ENCODE measurements at regions not wholly inside any gene's neighbourhood (a gene's known extent, or its start where the extent isn't known, plus 50 kb on each side); places are given as distances from the start of the nearest gene placed in this dataset.
A peak's percentile ranks its signal among the peaks of the same experiment; 100 is the strongest.

- no peak for TF ChIP-seq REST (IDR thresholded peaks at IDR 0.05; ENCODE audit: unreplicated experiment)
Observed at GRCh38 chr3:156763386-156763785, 62.8 kb upstream of the LEKR1 start (continued).

- Histone ChIP-seq H3F3A (replicated peaks; ENCODE audit: low read depth) (no peaks in the 10 kb centered on the region), H2AFZ (peak overlapping the region; percentile 45; the same call in 1 of the 2 replicates), H3K36me3 (ENCODE audit: insufficient read depth) (no peaks in the 10 kb centered on the region), H3K9me2 (ENCODE audit: insufficient read depth) (no peaks in the 10 kb centered on the region), H4K20me1 (replicated peaks; ENCODE audit: insufficient read depth) (no peaks in the 10 kb centered on the region), H3K27me3 (ENCODE audit: insufficient read depth) (no peaks in the 10 kb centered on the region), H3K4me1 (ENCODE audit: insufficient read depth) (no peaks in the 10 kb centered on the region), H3K79me2 (replicated peaks; ENCODE audit: insufficient read depth) (no peaks in the 10 kb centered on the region), H3K4me2 (no peak overlapping the region), H3K27ac (ENCODE audit: low read depth) (no peak overlapping the region), H3K4me3 (no peak overlapping the region)
- peaks cover 9% of the 10 kb centered on the region; the same call in 2 of the 3 replicates for H3K4me1 Mint-ChIP-seq
- no peak for TF ChIP-seq EZH2 (IDR thresholded peaks at IDR 0.05; ENCODE audit: low read depth, unreplicated experiment)
- TF ChIP-seq ETS1 (IDR thresholded peaks at IDR 0.05): no peak
- no peak for TF ChIP-seq CREB1 (CRISPR knock-in tag; IDR thresholded peaks at IDR 0.05; ENCODE audit: low read depth)
- no peak overlapping the region for H3K4me3 Mint-ChIP-seq
- H3K27me3 Mint-ChIP-seq (ENCODE audit: insufficient read depth, low read depth, poor library complexity): no peaks in the 10 kb centered on the region
- DNase-seq (ENCODE audit: low spot score) (no peak), ATAC-seq (no peak)
- no peaks in the 10 kb centered on the region for H3K36me3 Mint-ChIP-seq (ENCODE audit: low read depth)
- H3K9me3 Mint-ChIP-seq: no peaks in the 10 kb centered on the region
- no peak overlapping the region for H3K27ac Mint-ChIP-seq
Observed at GRCh38 chr3:156763931-156764720, 62.0 kb upstream of the LEKR1 start.

- Mint-ChIP-seq H3K9me3 (no peaks in the 10 kb centered on the region), H3K27ac (no peak overlapping the region), H3K27me3 (ENCODE audit: insufficient read depth, low read depth, poor library complexity) (no peaks in the 10 kb centered on the region), H3K4me1 (peaks cover 9% of the 10 kb centered on the region; the same call in 2 of the 3 replicates), H3K36me3 (ENCODE audit: low read depth) (no peaks in the 10 kb centered on the region), H3K4me3 (no peak overlapping the region)
- Histone ChIP-seq H3K4me1 (ENCODE audit: insufficient read depth) (no peaks in the 10 kb centered on the region), H3K4me3 (no peak overlapping the region), H3K9me2 (ENCODE audit: insufficient read depth) (no peaks in the 10 kb centered on the region), H3K4me2 (no peak overlapping the region), H3K36me3 (ENCODE audit: insufficient read depth) (no peaks in the 10 kb centered on the region), H4K20me1 (replicated peaks; ENCODE audit: insufficient read depth) (no peaks in the 10 kb centered on the region), H2AFZ (no peak overlapping the region), H3K79me2 (replicated peaks; ENCODE audit: insufficient read depth) (no peaks in the 10 kb centered on the region), H3K27ac (ENCODE audit: low read depth) (no peak overlapping the region), H3F3A (replicated peaks; ENCODE audit: low read depth) (no peaks in the 10 kb centered on the region), H3K27me3 (ENCODE audit: insufficient read depth) (no peaks in the 10 kb centered on the region)
- no peak for DNase-seq (ENCODE audit: low spot score)
- no peak for ATAC-seq
- TF ChIP-seq CTCF (conservative IDR thresholded peaks at IDR 0.05; ENCODE audit: low read depth in 2 of 2) (no peak), ZNF462 (CRISPR knock-in tag; IDR thresholded peaks at IDR 0.05) (no peak)
Observed at GRCh38 chr3:156764751-156765150, 61.4 kb upstream of the LEKR1 start.

All from GM23338 (cell line).